Mesenchymal stem cell (in vitro differentiated cells and primary cell): ENCODE measurements at regions not wholly inside any gene's neighbourhood (a gene's known extent, or its start where the extent isn't known, plus 50 kb on each side); places are given as distances from the start of the nearest gene placed in this dataset.

Experiments
- DNase-seq: peaks from one replicate; pipeline ENCODE4 v3.0.0-alpha.2; 2013
- H2AFZ ChIP-seq: one replicate; pipeline ENCODE4 v1.6.1; 2013; ENCODE audit warnings: low read depth, mild to moderate bottlenecking, control low read depth, inconsistent platforms, low read length, moderate library complexity
- H2AK5ac ChIP-seq: 2 replicates; pipeline ENCODE4 v1.6.1; 2013; ENCODE audit warnings: low read length, moderate library complexity, mild to moderate bottlenecking, inconsistent platforms; ENCODE audit not compliant: severe bottlenecking
- H2BK120ac ChIP-seq: one replicate; pipeline ENCODE4 v1.6.1; 2013; ENCODE audit warnings: low read depth, mild to moderate bottlenecking, inconsistent platforms, low read length, moderate library complexity
- H2BK12ac ChIP-seq, 2 experiments: one replicate each; pipeline ENCODE4 v1.6.1; 2013; ENCODE audit warnings: inconsistent platforms in 2 of 2, low read length in 2 of 2, mild to moderate bottlenecking in 2 of 2, moderate library complexity in 2 of 2, control low read depth in 1 of 2
- H2BK15ac ChIP-seq: one replicate; pipeline ENCODE4 v1.6.1; 2013; ENCODE audit warnings: mild to moderate bottlenecking, low read depth, inconsistent platforms; ENCODE audit not compliant: poor library complexity, severe bottlenecking
- H2BK5ac ChIP-seq: 2 replicates; pipeline ENCODE4 v1.6.1; 2013; ENCODE audit warnings: low read depth, mild to moderate bottlenecking, low read length, control low read depth, inconsistent platforms; ENCODE audit not compliant: poor library complexity, severe bottlenecking
- H3K14ac ChIP-seq, 2 experiments: one replicate each; pipeline ENCODE4 v1.6.1; 2013; ENCODE audit warnings: inconsistent platforms in 2 of 2, low read length in 2 of 2, control low read depth in 1 of 2, mild to moderate bottlenecking in 1 of 2, moderate library complexity in 1 of 2
- H3K18ac ChIP-seq, 2 experiments: one replicate each; pipeline ENCODE4 v1.6.1; 2013; ENCODE audit warnings: inconsistent platforms in 2 of 2, low read length in 2 of 2, control low read depth in 1 of 2, low read depth in 1 of 2, mild to moderate bottlenecking in 1 of 2
- H3K23ac ChIP-seq, 2 experiments: one replicate each; pipeline ENCODE4 v1.6.1; 2013; ENCODE audit warnings: inconsistent platforms in 2 of 2, low read length in 2 of 2, mild to moderate bottlenecking in 2 of 2, moderate library complexity in 2 of 2, control low read depth in 1 of 2
- H3K27ac ChIP-seq: 2 replicates; pipeline ENCODE4 v1.5.1; 2013; ENCODE audit warnings: mild to moderate bottlenecking, moderate library complexity, low read length, control low read depth, inconsistent platforms; ENCODE audit not compliant: poor library complexity, severe bottlenecking
- H3K27me3 ChIP-seq, 2 experiments: 2 replicates each; pipeline versions ENCODE4 v1.6.1 to v1.7.0; 2013; ENCODE audit warnings: low read length in 2 of 2, mild to moderate bottlenecking in 2 of 2, moderate library complexity in 2 of 2, control low read depth in 1 of 2, inconsistent platforms in 1 of 2; ENCODE audit not compliant: control insufficient read depth in 1 of 2, insufficient read depth in 1 of 2
- H3K36me3 ChIP-seq, 2 experiments: 2 replicates each; pipeline versions ENCODE4 v1.6.1 to v1.7.0; 2013; ENCODE audit warnings: low read length in 2 of 2, control low read depth in 1 of 2, inconsistent platforms in 1 of 2, low read depth in 1 of 2, mild to moderate bottlenecking in 1 of 2; ENCODE audit not compliant: insufficient read depth in 2 of 2, control insufficient read depth in 1 of 2
- H3K4ac ChIP-seq, 2 experiments: one replicate each; pipeline ENCODE4 v1.6.1; 2013; ENCODE audit warnings: inconsistent platforms in 2 of 2, low read length in 2 of 2, mild to moderate bottlenecking in 2 of 2, moderate library complexity in 2 of 2, control low read depth in 1 of 2, low read depth in 1 of 2
- H3K4me1 ChIP-seq: 2 replicates; pipeline ENCODE4 v1.6.1; 2013; ENCODE audit warnings: low read depth, low read length, control low read depth; ENCODE audit not compliant: control insufficient read depth, insufficient read depth
- H3K4me2 ChIP-seq: 2 replicates; pipeline ENCODE4 v1.6.1; 2013; ENCODE audit warnings: low read length, mild to moderate bottlenecking, inconsistent platforms; ENCODE audit not compliant: poor library complexity, severe bottlenecking
- H3K4me3 ChIP-seq, 2 experiments: 2 replicates each; pipeline versions ENCODE4 v1.5.1 to v1.7.0; 2013; ENCODE audit warnings: low read length in 2 of 2, mild to moderate bottlenecking in 2 of 2, control low read depth in 1 of 2, low read depth in 1 of 2; ENCODE audit not compliant: insufficient read depth in 1 of 2
- H3K79me1 ChIP-seq: replicated peaks from 2 replicates; pipeline ENCODE4 v1.6.1; 2013; ENCODE audit warnings: mild to moderate bottlenecking, control low read depth, low read length, inconsistent platforms; ENCODE audit not compliant: poor library complexity, severe bottlenecking
- H3K9ac ChIP-seq: 2 replicates; pipeline ENCODE4 v1.7.0; 2013; ENCODE audit warnings: mild to moderate bottlenecking, low read length, moderate library complexity
- H3K9me3 ChIP-seq: 2 replicates; pipeline ENCODE4 v1.7.0; 2013; ENCODE audit warnings: mild to moderate bottlenecking, low read length; ENCODE audit not compliant: control insufficient read depth
- H4K8ac ChIP-seq: one replicate; pipeline ENCODE4 v1.6.1; 2013; ENCODE audit warnings: inconsistent platforms, mild to moderate bottlenecking, low read length, moderate library complexity
- H4K91ac ChIP-seq: one replicate; pipeline ENCODE4 v1.6.1; 2013; ENCODE audit warnings: mild to moderate bottlenecking, low read length, inconsistent platforms
- WGBS: methylation state at CpG from one replicate; pipeline ENCODE4 v1.1.7; 2013; ENCODE audit warnings: mixed read lengths; 5-methylcytosine and 5-hydroxymethylcytosine counted together

DNA sequence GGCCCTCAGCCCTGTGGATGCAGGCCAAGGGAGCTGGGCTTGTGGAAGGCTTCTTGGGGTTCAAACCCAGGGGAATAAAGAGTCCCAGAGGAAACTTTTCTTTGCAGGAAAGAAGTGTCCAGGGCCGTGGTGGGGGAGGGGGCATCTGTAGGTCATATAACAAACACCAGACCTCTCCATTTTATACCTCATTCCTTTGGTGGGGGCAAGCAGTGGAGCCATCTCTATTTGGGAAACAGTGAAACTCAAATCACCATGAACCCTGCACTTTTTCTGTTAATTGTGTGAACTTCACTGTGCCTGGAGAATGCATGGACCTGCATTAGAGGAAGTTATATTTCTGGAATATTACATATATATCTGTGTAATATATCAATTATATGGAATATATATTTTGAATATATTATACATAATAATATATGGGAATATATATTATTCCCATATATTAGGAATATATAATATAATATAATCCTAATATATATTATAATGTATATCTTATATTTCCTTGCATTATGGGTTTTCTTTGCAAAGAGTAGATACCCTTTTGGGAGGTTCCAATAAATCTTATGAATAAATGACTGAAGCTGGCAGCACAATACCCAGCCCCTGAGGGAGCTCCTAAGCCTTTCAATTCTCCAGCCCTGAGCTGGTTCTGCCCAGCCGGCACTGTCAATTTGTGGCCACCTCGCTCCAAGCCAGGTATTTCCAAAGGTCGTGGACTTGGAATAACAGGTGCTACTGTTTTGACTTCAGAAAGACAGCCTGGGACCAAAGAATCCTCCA is 97.7 kb upstream of the PKDCC start:
- peaks cover 6% of the 10 kb centered on the region for H3K9me3 ChIP-seq
- peak overlapping the region; percentile 24 for H2AK5ac ChIP-seq
- H3K27me3 ChIP-seq = peaks cover 4 to 50% of the 10 kb centered on the region in 2 experiments
- H3K27ac ChIP-seq = no peak overlapping the region
- H2BK5ac ChIP-seq = no peak overlapping the region
- no peak overlapping the region for H2BK120ac ChIP-seq
- H3K79me1 ChIP-seq = no peaks in the 10 kb centered on the region
- no peak overlapping the region for H3K4me2 ChIP-seq
- H3K9ac ChIP-seq = no peak overlapping the region
- H3K23ac ChIP-seq = peak overlapping the region in 1 of 2 experiments; percentile 16
- H2BK15ac ChIP-seq = no peak overlapping the region
- H4K8ac ChIP-seq = no peak overlapping the region
- peak overlapping the region in 1 of 2 experiments; percentile 32 for H2BK12ac ChIP-seq
- no peaks in the 10 kb centered on the region for H3K36me3 ChIP-seq
- no peak overlapping the region for H3K4me3 ChIP-seq
- DNase-seq = no peak
- H3K18ac ChIP-seq = peak overlapping the region in 1 of 2 experiments; percentile 5
- H4K91ac ChIP-seq = no peak overlapping the region
- no peak overlapping the region for H3K14ac ChIP-seq
- no peak overlapping the region for H3K4ac ChIP-seq
- H2AFZ ChIP-seq = no peak overlapping the region
- WGBS = 94% methylated on average over 3 of the region's 4 CpGs
- peaks cover 8% of the 10 kb centered on the region for H3K4me1 ChIP-seq

DNA sequence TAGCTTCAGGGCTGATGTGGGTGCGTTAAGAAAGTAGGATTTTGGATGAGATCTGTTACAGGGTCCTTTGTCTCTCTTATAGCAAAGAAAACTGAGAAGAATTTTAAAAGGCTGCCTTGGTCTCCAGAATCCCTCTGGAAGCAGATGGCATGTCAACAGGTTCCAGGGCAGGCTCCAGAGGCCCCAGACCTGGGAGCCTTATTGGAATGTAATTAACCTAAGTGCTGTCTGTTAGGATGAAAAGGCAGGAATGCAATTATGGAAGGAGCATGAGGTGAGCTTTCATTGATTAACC is 97.2 kb upstream of the PKDCC start:
- no peak overlapping the region for H2BK12ac ChIP-seq
- H3K18ac ChIP-seq = no peak overlapping the region
- WGBS = 73% methylated on average over 1 of the region's 1 CpG
- no peak overlapping the region for H3K9ac ChIP-seq
- H3K4me1 ChIP-seq = peaks cover 10% of the 10 kb centered on the region
- DNase-seq = no peak
- peaks cover 2% of the 10 kb centered on the region for H3K9me3 ChIP-seq
- H3K36me3 ChIP-seq = no peaks in the 10 kb centered on the region
- H2BK120ac ChIP-seq = no peak overlapping the region
- H2BK5ac ChIP-seq = no peak overlapping the region
- H2AFZ ChIP-seq = no peak overlapping the region
- no peaks in the 10 kb centered on the region for H3K79me1 ChIP-seq
- H3K4me3 ChIP-seq = no peak overlapping the region
- no peak overlapping the region for H3K23ac ChIP-seq
- no peak overlapping the region for H2AK5ac ChIP-seq
- H4K8ac ChIP-seq = no peak overlapping the region
- no peak overlapping the region for H4K91ac ChIP-seq
- H2BK15ac ChIP-seq = no peak overlapping the region
- H3K14ac ChIP-seq = no peak overlapping the region
- no peak overlapping the region for H3K4me2 ChIP-seq
- H3K27ac ChIP-seq = no peak overlapping the region
- peaks cover 4 to 49% of the 10 kb centered on the region in 2 experiments for H3K27me3 ChIP-seq
- H3K4ac ChIP-seq = no peak overlapping the region

DNA sequence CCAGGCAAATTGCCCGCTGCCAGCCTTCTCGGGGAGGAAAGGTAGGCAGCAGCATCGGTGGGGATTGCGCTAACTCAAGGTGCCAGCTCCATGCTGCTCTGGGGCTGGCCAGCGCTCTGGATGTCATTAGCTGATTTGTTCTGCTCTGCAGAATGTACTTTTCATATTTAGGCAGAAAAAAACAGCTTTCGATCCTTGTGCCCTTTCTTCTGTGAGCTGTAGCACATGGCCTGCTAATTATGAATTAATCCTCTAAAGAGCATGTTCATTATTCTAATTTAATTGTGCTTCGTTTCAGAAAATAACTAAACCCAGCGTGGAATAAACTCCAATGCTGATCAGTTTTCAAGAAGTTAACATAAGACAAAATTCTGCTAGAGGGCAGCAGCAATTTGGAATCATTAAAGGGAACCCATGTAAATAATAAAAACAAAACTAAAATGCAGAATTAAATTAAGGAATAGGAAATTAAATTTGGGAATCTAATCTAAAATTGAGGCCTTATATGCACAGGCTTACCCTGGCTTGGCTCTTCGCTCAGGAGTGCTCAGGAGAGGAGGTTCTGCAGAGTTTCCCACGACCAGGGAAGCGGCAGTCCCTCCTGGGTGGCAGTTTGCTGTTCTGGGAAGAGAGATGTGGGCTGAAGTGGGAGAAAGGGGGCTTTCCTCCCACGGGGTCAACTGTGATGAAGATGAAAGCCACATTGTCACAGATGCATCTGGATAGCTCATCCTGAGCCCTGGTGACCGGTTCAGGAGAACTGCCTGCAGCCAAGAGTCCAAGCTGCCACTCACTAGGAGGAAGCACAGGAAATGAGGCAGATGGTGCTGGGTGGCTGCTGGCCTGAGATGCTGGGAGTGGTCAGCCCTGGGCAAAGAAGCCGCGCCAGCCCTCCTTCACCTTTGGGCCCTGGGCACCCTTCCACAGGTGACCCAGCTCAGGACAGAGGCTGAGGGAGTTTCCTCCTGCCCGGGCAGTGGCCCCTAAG is 93.2 kb upstream of the PKDCC start:
- no peaks in the 10 kb centered on the region for H3K9me3 ChIP-seq
- WGBS = 88% methylated on average over 16 of the region's 16 CpGs

More for the DNA sequence above, 93.2 kb upstream of the PKDCC start:
- Histone ChIP-seq H3K36me3 (no peaks in the 10 kb centered on the region), H3K27me3 (peaks cover 0 to 44% of the 10 kb centered on the region in 2 experiments), H3K4me2 (no peak overlapping the region), H3K4me3 (no peak overlapping the region), H2BK15ac (peak overlapping the region; percentile 44), H2BK12ac (peak overlapping the region; percentile 9 to 81), H3K4me1 (peaks cover 12% of the 10 kb centered on the region), H2AFZ (peak overlapping the region; percentile 29), H3K14ac (peak overlapping the region in 1 of 2 experiments; percentile 6), H3K4ac (peak overlapping the region in 1 of 2 experiments; percentile 76), H2BK5ac (no peak overlapping the region), H3K27ac (no peak overlapping the region), H3K79me1 (no peaks in the 10 kb centered on the region), H4K8ac (no peak overlapping the region), H2BK120ac (no peak overlapping the region), H3K18ac (peak overlapping the region in 1 of 2 experiments; percentile 46), H3K9ac (no peak overlapping the region), H3K23ac (no peak overlapping the region), H2AK5ac (no peak overlapping the region), H4K91ac (no peak overlapping the region)
- DNase-seq = no peak
